ENCODE measurements at regions not wholly inside any gene's neighbourhood (a gene's known extent, or its start where the extent isn't known, plus 50 kb on each side); places are given as distances from the start of the nearest gene placed in this dataset.
"Not testable (repeated sequence)": the region's sequence is repeated elsewhere in the genome, so short reads cannot be mapped to it uniquely, and the experiment has no call there.

- DNase-seq = not testable (repeated sequence)
Measured at GRCh38 chr16:29309601-29310000, 96.9 kb downstream of the NPIPB11 start.

- no peak for DNase-seq
Measured at GRCh38 chr16:29308644-29309546, 97.6 kb downstream of the NPIPB11 start.

GRCh38 chr16:29307598-29308507, 98.7 kb downstream of the NPIPB11 start:
- no peak for DNase-seq

GRCh38 chr16:29306943-29307597, 99.4 kb downstream of the NPIPB11 start:
- DNase-seq = no peak

GRCh38 chr16:29306201-29306600, 100.3 kb downstream of the NPIPB11 start:
- no peak for DNase-seq

GRCh38 chr16:29305018-29305417, 101.5 kb downstream of the NPIPB11 start:
- not testable (repeated sequence) for DNase-seq

- DNase-seq = no peak
Measured at GRCh38 chr16:29304251-29304650, 102.3 kb downstream of the NPIPB11 start.

GRCh38 chr16:29303520-29303919, 103.0 kb downstream of the NPIPB11 start:
- no peak for DNase-seq

- no peak for DNase-seq
Measured at GRCh38 chr16:29302976-29303375, 103.5 kb downstream of the NPIPB11 start.

GRCh38 chr16:29302433-29302832, 104.1 kb downstream of the NPIPB11 start:
- DNase-seq = not testable (repeated sequence)

- not testable (repeated sequence) for DNase-seq
Measured at GRCh38 chr16:29301662-29302285, 104.7 kb downstream of the NPIPB11 start.

GRCh38 chr16:29300541-29301535, 105.7 kb downstream of the NPIPB11 start:
- not testable (repeated sequence) for DNase-seq

- peak in 1 of 2 donors; percentile 37 for DNase-seq
Measured at GRCh38 chr16:29300030-29300491, 106.5 kb downstream of the NPIPB11 start.

- DNase-seq = not testable (repeated sequence)
Measured at GRCh38 chr16:29298997-29299396, 107.5 kb downstream of the NPIPB11 start.

- not testable (repeated sequence) for DNase-seq
Measured at GRCh38 chr16:29298307-29298706, 108.2 kb downstream of the NPIPB11 start.

- not testable (repeated sequence) for DNase-seq
Measured at GRCh38 chr16:29297809-29298177, 108.7 kb downstream of the NPIPB11 start.

- not testable (repeated sequence) for DNase-seq
Measured at GRCh38 chr16:29297144-29297808, 109.2 kb downstream of the NPIPB11 start.

- not testable (repeated sequence) for DNase-seq
Measured at GRCh38 chr16:29296176-29296575, 110.3 kb downstream of the NPIPB11 start.

- not testable (repeated sequence) for DNase-seq
Measured at GRCh38 chr16:29294951-29295795, 111.3 kb downstream of the NPIPB11 start.
